ENCODE measurements at regions not wholly inside any gene's neighbourhood (a gene's known extent, or its start where the extent isn't known, plus 50 kb on each side); places are given as distances from the start of the nearest gene placed in this dataset.

DNA sequence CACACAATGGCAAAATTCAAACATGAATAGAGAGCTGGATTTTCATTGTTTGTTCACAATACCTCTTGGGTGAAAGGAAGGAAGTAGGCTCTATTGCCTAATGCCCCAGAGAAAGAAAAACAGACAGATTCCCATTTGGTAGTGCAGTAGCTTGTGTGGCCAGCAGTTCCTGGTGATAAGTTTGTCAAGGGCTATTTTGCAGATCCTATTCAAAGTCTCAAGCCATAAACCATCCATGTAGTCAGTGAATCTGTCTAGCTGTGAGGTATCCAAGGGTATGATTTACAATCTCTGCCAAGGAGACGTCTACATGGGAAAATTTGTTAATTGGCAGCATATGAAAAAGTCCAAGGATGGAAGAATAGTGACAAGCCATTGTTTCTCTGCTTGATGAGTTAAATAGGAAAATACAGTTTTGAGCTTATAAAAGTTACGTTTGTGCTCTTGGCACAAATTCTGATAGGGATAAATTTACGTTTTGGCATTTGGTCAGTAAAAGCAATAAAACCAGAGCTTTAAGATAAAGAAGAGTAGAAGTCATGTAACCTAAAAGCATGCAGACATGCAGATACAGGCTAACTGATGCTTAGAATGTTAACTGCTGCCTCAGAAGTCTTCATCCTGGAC, 269.1 kb downstream of the GATA3 start:
- no peak overlapping the region for H3K4me3 ChIP-seq
- H3F3A ChIP-seq (ENCODE audit: low read depth), result no peaks in the 10 kb centered on the region
- no peak overlapping the region for H2AFZ ChIP-seq (replicated peaks)
- Mint-ChIP-seq H3K9me3 (no peaks in the 10 kb centered on the region), H3K4me3 (no peak overlapping the region), H3K36me3 (no peaks in the 10 kb centered on the region), H3K27ac (no peak overlapping the region), H3K27me3 (ENCODE audit: insufficient read depth, low read depth) (peaks cover 4% of the 10 kb centered on the region), H3K4me1 (no peaks in the 10 kb centered on the region)
- peaks cover 2% of the 10 kb centered on the region for H3K27me3 ChIP-seq
- H4K20me1 ChIP-seq (ENCODE audit: low read depth), result no peaks in the 10 kb centered on the region
- TF ChIP-seq EZH2phosphoT487 (IDR thresholded peaks at IDR 0.05) (no peak), EZH2 (IDR thresholded peaks at IDR 0.05) (no peak)
- TF ChIP-seq, protein P1, sequence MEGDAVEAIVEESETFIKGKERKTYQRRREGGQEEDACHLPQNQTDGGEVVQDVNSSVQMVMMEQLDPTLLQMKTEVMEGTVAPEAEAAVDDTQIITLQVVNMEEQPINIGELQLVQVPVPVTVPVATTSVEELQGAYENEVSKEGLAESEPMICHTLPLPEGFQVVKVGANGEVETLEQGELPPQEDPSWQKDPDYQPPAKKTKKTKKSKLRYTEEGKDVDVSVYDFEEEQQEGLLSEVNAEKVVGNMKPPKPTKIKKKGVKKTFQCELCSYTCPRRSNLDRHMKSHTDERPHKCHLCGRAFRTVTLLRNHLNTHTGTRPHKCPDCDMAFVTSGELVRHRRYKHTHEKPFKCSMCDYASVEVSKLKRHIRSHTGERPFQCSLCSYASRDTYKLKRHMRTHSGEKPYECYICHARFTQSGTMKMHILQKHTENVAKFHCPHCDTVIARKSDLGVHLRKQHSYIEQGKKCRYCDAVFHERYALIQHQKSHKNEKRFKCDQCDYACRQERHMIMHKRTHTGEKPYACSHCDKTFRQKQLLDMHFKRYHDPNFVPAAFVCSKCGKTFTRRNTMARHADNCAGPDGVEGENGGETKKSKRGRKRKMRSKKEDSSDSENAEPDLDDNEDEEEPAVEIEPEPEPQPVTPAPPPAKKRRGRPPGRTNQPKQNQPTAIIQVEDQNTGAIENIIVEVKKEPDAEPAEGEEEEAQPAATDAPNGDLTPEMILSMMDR (IDR thresholded peaks at IDR 0.05), result no peak
- H3K4me2 ChIP-seq, result no peak overlapping the region
- no peaks in the 10 kb centered on the region for H3K9me3 ChIP-seq (ENCODE audit: low read depth)
- no peak overlapping the region for H3K27ac ChIP-seq
- no peaks in the 10 kb centered on the region for H3K4me1 ChIP-seq
- H3K79me2 ChIP-seq (ENCODE audit: low read depth), result no peaks in the 10 kb centered on the region
- no peak for DNase-seq (ENCODE audit: low spot score)
- no peak overlapping the region for H3K9ac ChIP-seq
- no peaks in the 10 kb centered on the region for H3K36me3 ChIP-seq

DNA sequence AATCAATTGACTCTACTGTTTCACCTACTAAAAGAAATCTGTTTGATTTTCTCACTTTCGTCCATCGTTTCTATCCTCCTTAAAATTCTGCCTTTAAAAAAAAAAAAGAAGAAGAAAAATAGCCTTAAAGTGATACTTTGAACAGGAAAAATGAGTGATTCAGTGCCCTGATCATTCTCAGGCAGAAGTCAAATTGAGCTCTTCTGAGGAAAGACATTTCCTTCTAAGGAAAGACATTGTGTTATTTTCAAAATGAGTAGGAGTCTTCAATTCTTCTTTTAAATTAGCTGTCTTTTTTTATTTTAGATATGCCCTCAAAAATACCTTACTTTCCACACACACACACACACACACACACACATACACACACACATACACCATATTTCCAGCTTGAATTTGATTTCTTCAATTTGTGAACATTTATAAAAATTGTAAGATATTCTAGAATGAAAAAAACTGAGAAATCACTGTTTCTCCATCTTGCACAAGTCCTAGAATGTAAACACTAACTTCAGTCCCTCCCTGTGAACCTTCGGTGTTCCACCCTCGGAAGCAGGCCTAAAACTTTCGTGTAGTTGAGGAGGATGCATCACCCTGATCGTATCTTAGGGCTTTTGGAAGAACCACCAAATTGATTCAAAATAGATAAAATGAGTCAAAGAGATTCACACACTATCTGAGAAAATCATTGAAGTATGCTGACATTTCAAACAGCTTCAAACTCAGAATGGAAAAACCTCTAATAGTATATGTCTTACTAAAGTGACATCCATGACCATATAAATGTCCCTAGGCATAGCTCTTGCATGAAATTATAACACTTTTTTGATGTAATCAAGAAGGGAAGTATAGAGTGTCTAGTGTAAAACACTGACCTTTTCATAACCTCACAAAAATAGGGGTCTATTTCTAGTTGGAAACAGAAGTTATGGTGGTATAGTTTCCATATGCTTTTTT, 270.8 kb downstream of the GATA3 start:
- Mint-ChIP-seq H3K27ac (no peak overlapping the region), H3K4me3 (no peak overlapping the region), H3K36me3 (no peaks in the 10 kb centered on the region), H3K4me1 (no peaks in the 10 kb centered on the region), H3K27me3 (ENCODE audit: insufficient read depth, low read depth) (peaks cover 1% of the 10 kb centered on the region), H3K9me3 (no peaks in the 10 kb centered on the region)
- Histone ChIP-seq H3K79me2 (ENCODE audit: low read depth) (no peaks in the 10 kb centered on the region), H3K4me3 (no peak overlapping the region), H3K36me3 (no peaks in the 10 kb centered on the region), H3K4me2 (no peak overlapping the region), H3K4me1 (no peaks in the 10 kb centered on the region), H3K9me3 (ENCODE audit: low read depth) (no peaks in the 10 kb centered on the region), H3K27ac (no peak overlapping the region), H4K20me1 (ENCODE audit: low read depth) (no peaks in the 10 kb centered on the region), H3F3A (ENCODE audit: low read depth) (no peaks in the 10 kb centered on the region), H3K27me3 (peaks cover 14% of the 10 kb centered on the region), H2AFZ (replicated peaks) (no peak overlapping the region), H3K9ac (no peak overlapping the region)
- DNase-seq (ENCODE audit: low spot score), result no peak
- TF ChIP-seq EZH2 (IDR thresholded peaks at IDR 0.05), result no peak
- TF ChIP-seq, protein P1 (IDR thresholded peaks at IDR 0.05), result no peak

DNA sequence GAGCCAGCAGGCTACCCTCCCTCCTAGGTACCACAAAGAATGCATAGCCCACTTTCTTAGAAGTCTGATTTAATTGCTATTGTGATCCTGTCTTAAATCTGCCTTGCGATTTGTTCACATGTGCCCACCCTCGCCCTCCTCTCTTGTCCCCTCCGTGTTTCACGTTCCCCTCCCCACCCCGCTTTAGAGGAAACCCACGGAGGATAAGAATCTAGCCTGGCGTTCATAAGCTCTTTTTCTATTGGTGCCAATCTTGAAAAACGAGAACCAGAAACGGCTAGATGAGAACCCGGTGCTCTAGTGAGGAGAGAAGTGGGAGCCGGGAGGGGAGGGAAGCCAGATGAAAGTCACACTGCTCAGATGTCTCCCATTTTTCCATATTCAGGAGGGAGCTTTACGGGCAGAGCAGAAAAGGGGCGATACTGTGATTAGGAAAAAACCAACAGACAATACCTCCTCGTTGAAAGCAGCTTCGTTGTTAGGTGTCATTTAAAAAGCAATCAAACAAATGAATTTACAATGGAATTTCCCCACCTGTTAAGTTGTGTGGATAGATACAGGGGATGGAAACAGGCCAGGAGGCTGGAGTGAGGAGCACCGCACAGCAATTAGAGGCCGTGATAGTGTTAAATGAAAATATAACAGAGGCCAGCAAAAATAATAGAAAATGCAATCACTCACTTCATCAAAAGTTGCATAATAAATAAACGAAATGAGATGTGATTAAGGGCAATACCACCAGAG, 272.1 kb downstream of the GATA3 start:
- no peaks in the 10 kb centered on the region for H4K20me1 ChIP-seq (ENCODE audit: low read depth)
- H3K9me3 ChIP-seq (ENCODE audit: low read depth), result no peaks in the 10 kb centered on the region
- H3K36me3 Mint-ChIP-seq, result no peaks in the 10 kb centered on the region
- no peaks in the 10 kb centered on the region for H3K9me3 Mint-ChIP-seq
- H2AFZ ChIP-seq (replicated peaks), result no peak overlapping the region
- H3K4me3 Mint-ChIP-seq, result no peak overlapping the region
- no peak overlapping the region for H3K4me3 ChIP-seq
- H3F3A ChIP-seq (ENCODE audit: low read depth), result no peaks in the 10 kb centered on the region
- H3K27me3 Mint-ChIP-seq (ENCODE audit: insufficient read depth, low read depth), result peaks cover 2% of the 10 kb centered on the region
- no peak overlapping the region for H3K9ac ChIP-seq
- H3K4me2 ChIP-seq, result no peak overlapping the region
- no peak overlapping the region for H3K27ac ChIP-seq
- no peak for DNase-seq (ENCODE audit: low spot score)
- no peaks in the 10 kb centered on the region for H3K36me3 ChIP-seq
- H3K79me2 ChIP-seq (ENCODE audit: low read depth), result no peaks in the 10 kb centered on the region
- no peaks in the 10 kb centered on the region for H3K4me1 ChIP-seq
- H3K4me1 Mint-ChIP-seq, result no peaks in the 10 kb centered on the region
- peak overlapping the region; percentile 38 for H3K27ac Mint-ChIP-seq
- H3K27me3 ChIP-seq, result peaks cover 27% of the 10 kb centered on the region
- TF ChIP-seq, protein P1 (IDR thresholded peaks at IDR 0.05), result no peak

All from neural progenitor cell (in vitro differentiated cells).